ENCODE measurements at regions not wholly inside any gene's neighbourhood (a gene's known extent, or its start where the extent isn't known, plus 50 kb on each side); places are given as distances from the start of the nearest gene placed in this dataset.

- Histone ChIP-seq H3F3A (ENCODE audit: insufficient read depth, low read length) (no peaks in the 10 kb centered on the region), H3K79me2 (ENCODE audit: low read length) (no peaks in the 10 kb centered on the region), H3K4me2 (ENCODE audit: low read depth, low read length) (no peak overlapping the region), H3K36me3 (replicated peaks; ENCODE audit: insufficient read depth, low read length) (no peaks in the 10 kb centered on the region), H3K9me3 (replicated peaks; ENCODE audit: insufficient read depth, low read length) (no peaks in the 10 kb centered on the region), H3K4me1 (ENCODE audit: low read length) (no peaks in the 10 kb centered on the region), H4K20me1 (ENCODE audit: insufficient read depth, low read length) (no peaks in the 10 kb centered on the region), H2AFZ (ENCODE audit: low read length) (no peak overlapping the region), H3K27me3 (replicated peaks; ENCODE audit: insufficient read depth, low read length) (no peaks in the 10 kb centered on the region), H3K4me3 (ENCODE audit: low read length) (no peak overlapping the region), H3K9ac (ENCODE audit: low read length) (no peak overlapping the region), H3K9me2 (replicated peaks; ENCODE audit: insufficient read depth, low read length) (no peaks in the 10 kb centered on the region), H3K27ac (ENCODE audit: low read length) (no peak overlapping the region)
- DNase-seq = no peak
- TF ChIP-seq CTCF (IDR thresholded peaks at IDR 0.05; ENCODE audit: low read length) = no peak
- no peak for TF ChIP-seq EZH2phosphoT487 (IDR thresholded peaks at IDR 0.05; ENCODE audit: low read length)
- TF ChIP-seq EZH2 (optimal IDR thresholded peaks at IDR 0.05; ENCODE audit: low read depth, low read length) = no peak
These were observed 84.2 kb upstream of the SLC4A7 start for GRCh38 chr3:27568393-27568792.

- Histone ChIP-seq H3K9ac (ENCODE audit: low read length) (no peak overlapping the region), H3F3A (ENCODE audit: insufficient read depth, low read length) (no peaks in the 10 kb centered on the region), H2AFZ (ENCODE audit: low read length) (no peak overlapping the region), H3K36me3 (replicated peaks; ENCODE audit: insufficient read depth, low read length) (no peaks in the 10 kb centered on the region), H3K9me2 (replicated peaks; ENCODE audit: insufficient read depth, low read length) (no peaks in the 10 kb centered on the region), H4K20me1 (ENCODE audit: insufficient read depth, low read length) (no peaks in the 10 kb centered on the region), H3K4me3 (ENCODE audit: low read length) (no peak overlapping the region), H3K4me2 (ENCODE audit: low read depth, low read length) (no peak overlapping the region), H3K79me2 (ENCODE audit: low read length) (no peaks in the 10 kb centered on the region), H3K9me3 (replicated peaks; ENCODE audit: insufficient read depth, low read length) (no peaks in the 10 kb centered on the region), H3K27ac (ENCODE audit: low read length) (no peak overlapping the region), H3K4me1 (ENCODE audit: low read length) (no peaks in the 10 kb centered on the region), H3K27me3 (replicated peaks; ENCODE audit: insufficient read depth, low read length) (no peaks in the 10 kb centered on the region)
- no peak for DNase-seq
- no peak for TF ChIP-seq EZH2 (optimal IDR thresholded peaks at IDR 0.05; ENCODE audit: low read depth, low read length)
- TF ChIP-seq EZH2phosphoT487 (IDR thresholded peaks at IDR 0.05; ENCODE audit: low read length) = no peak
- TF ChIP-seq CTCF (IDR thresholded peaks at IDR 0.05; ENCODE audit: low read length) = no peak
These were observed 83.1 kb upstream of the SLC4A7 start for GRCh38 chr3:27567251-27567650.

- TF ChIP-seq EZH2phosphoT487 (IDR thresholded peaks at IDR 0.05; ENCODE audit: low read length) (no peak), CTCF (IDR thresholded peaks at IDR 0.05; ENCODE audit: low read length) (no peak), EZH2 (optimal IDR thresholded peaks at IDR 0.05; ENCODE audit: low read depth, low read length) (no peak)
- H3K4me2 ChIP-seq (ENCODE audit: low read depth, low read length) = no peak overlapping the region
- no peaks in the 10 kb centered on the region for H3K4me1 ChIP-seq (ENCODE audit: low read length)
- H3K9me2 ChIP-seq (replicated peaks; ENCODE audit: insufficient read depth, low read length) = no peaks in the 10 kb centered on the region
- H3K9me3 ChIP-seq (replicated peaks; ENCODE audit: insufficient read depth, low read length) = no peaks in the 10 kb centered on the region
- DNase-seq = no peak
- no peak overlapping the region for H3K27ac ChIP-seq (ENCODE audit: low read length)
- no peaks in the 10 kb centered on the region for H4K20me1 ChIP-seq (ENCODE audit: insufficient read depth, low read length)
- H3K9ac ChIP-seq (ENCODE audit: low read length) = no peak overlapping the region
- H3K27me3 ChIP-seq (replicated peaks; ENCODE audit: insufficient read depth, low read length) = no peaks in the 10 kb centered on the region
- no peak overlapping the region for H3K4me3 ChIP-seq (ENCODE audit: low read length)
- H3K79me2 ChIP-seq (ENCODE audit: low read length) = no peaks in the 10 kb centered on the region
- H3F3A ChIP-seq (ENCODE audit: insufficient read depth, low read length) = no peaks in the 10 kb centered on the region
- no peaks in the 10 kb centered on the region for H3K36me3 ChIP-seq (replicated peaks; ENCODE audit: insufficient read depth, low read length)
- no peak overlapping the region for H2AFZ ChIP-seq (ENCODE audit: low read length)
These were observed 81.1 kb upstream of the SLC4A7 start for GRCh38 chr3:27565201-27565852.

Data from MM.1S (cell line).